Caco-2 (cell line): ENCODE measurements at regions not wholly inside any gene's neighbourhood (a gene's known extent, or its start where the extent isn't known, plus 50 kb on each side); places are given as distances from the start of the nearest gene placed in this dataset.

ENCODE experiments used
- BruUV-seq: library from RNA; stranded (reverse); fragments of 400-500 nt; replicated peaks from 2 replicates; lab custom pipeline; 2021; lab: Mats Ljungman, UMichigan
- CTCF ChIA-PET: fragments of 300-600 bp; sonication (Branson Sonifier 250); formaldehyde crosslinking; loops from one replicate; lab custom pipeline; 2022; ENCODE audit warnings: antibody characterized with exemption; lab: Charles Lee
- POLR2A ChIA-PET: fragments of 300-600 bp; sonication (Branson Sonifier 250); formaldehyde crosslinking; loops from one replicate; lab custom pipeline; 2022; ENCODE audit warnings: antibody characterized with exemption; lab: Charles Lee
- DNase-seq, 2 experiments: peaks; one replicate each; pipeline versions ENCODE4 v3.0.0 to v3.0.0-alpha.2; 2020 to 2022
- H3K27me3 ChIP-seq: replicated peaks from 2 replicates; pipeline ENCODE4 v1.6.0; 2011; ENCODE audit warnings: low read length; ENCODE audit not compliant: control insufficient read depth, insufficient read depth
- H3K36me3 ChIP-seq: 2 replicates; pipeline ENCODE4 v1.5.1; 2011; ENCODE audit warnings: low read length; ENCODE audit not compliant: control insufficient read depth, insufficient read depth
- H3K4me1 ChIP-seq: fragments of 250-450 bp; sonication (Bioruptor Pico); 2 replicates; pipeline ENCODE4 v1.5.1; 2020; ENCODE audit warnings: mild to moderate bottlenecking
- H3K4me3 ChIP-seq: 2 replicates; pipeline ENCODE4 v1.5.1; 2011; ENCODE audit warnings: low read depth, mild to moderate bottlenecking, control low read depth, low read length
- H3K9me3 ChIP-seq: fragments of 250-450 bp; sonication (Bioruptor Pico); 2 replicates; pipeline ENCODE4 v1.5.1; 2020; ENCODE audit warnings: mild to moderate bottlenecking, moderate library complexity
- H3K27ac Mint-ChIP-seq: one replicate; pipeline ENCODE4 v1.8.0; 2022; ENCODE audit warnings: mixed read lengths; ENCODE audit not compliant: unreplicated experiment
- H3K27me3 Mint-ChIP-seq: one replicate; pipeline ENCODE4 v1.8.0; 2022; ENCODE audit warnings: mixed read lengths; ENCODE audit not compliant: insufficient read depth, unreplicated experiment
- H3K36me3 Mint-ChIP-seq: one replicate; pipeline ENCODE4 v1.8.0; 2022; ENCODE audit warnings: mild to moderate bottlenecking, mixed read lengths; ENCODE audit not compliant: insufficient read depth, unreplicated experiment
- H3K4me1 Mint-ChIP-seq: one replicate; pipeline ENCODE4 v1.8.0; 2022; ENCODE audit warnings: low read depth, mixed read lengths; ENCODE audit not compliant: unreplicated experiment
- H3K4me3 Mint-ChIP-seq: one replicate; pipeline ENCODE4 v1.8.0; 2022; ENCODE audit warnings: mild to moderate bottlenecking, moderate library complexity, mixed read lengths; ENCODE audit not compliant: unreplicated experiment
- H3K9me3 Mint-ChIP-seq: one replicate; pipeline ENCODE4 v1.8.0; 2022; ENCODE audit warnings: mixed read lengths; ENCODE audit not compliant: unreplicated experiment
- intact Hi-C: fragments of 100-400 bp; cut with micrococcal nuclease; formaldehyde crosslinking; loops from one replicate; pipeline ENCODE4 v1.10.0; 2022; ENCODE audit not compliant: unreplicated experiment
- TF ChIP-seq, protein P1 (sequence below), 2 experiments: fragments of 200-600 bp in 1 of 2; IDR thresholded peaks; 1 replicate in 1 of 2; 2 replicates in 1 of 2; pipeline versions ENCODE4 v1.5.1 to v1.8.0; 2011 to 2022; ENCODE audit warnings: antibody characterized with exemption in 1 of 2, control low read depth in 1 of 2, inconsistent platforms in 1 of 2, low read depth in 1 of 2, low read length in 1 of 2, mild to moderate bottlenecking in 1 of 2, moderate library complexity in 1 of 2; ENCODE audit not compliant: insufficient read depth in 1 of 2, severe bottlenecking in 1 of 2, unreplicated experiment in 1 of 2

GRCh38 chr13:81302125-81302524 lies 961.2 kb upstream of the SPRY2 start:
- Mint-ChIP-seq H3K4me1 (no peaks in the 10 kb centered on the region), H3K27me3 (no peaks in the 10 kb centered on the region), H3K27ac (no peak overlapping the region), H3K4me3 (no peak overlapping the region), H3K36me3 (no peaks in the 10 kb centered on the region), H3K9me3 (no peaks in the 10 kb centered on the region)
- no peak overlapping the region for H3K4me3 ChIP-seq
- no peaks in the 10 kb centered on the region for H3K27me3 ChIP-seq
- no peak for DNase-seq
- no peaks in the 10 kb centered on the region for H3K9me3 ChIP-seq
- ChIA-PET POLR2A (no interaction called here), CTCF (no interaction called here)
- intact Hi-C loops = no loop called here
- no peaks in the 10 kb centered on the region for H3K36me3 ChIP-seq
- TF ChIP-seq, protein P1, sequence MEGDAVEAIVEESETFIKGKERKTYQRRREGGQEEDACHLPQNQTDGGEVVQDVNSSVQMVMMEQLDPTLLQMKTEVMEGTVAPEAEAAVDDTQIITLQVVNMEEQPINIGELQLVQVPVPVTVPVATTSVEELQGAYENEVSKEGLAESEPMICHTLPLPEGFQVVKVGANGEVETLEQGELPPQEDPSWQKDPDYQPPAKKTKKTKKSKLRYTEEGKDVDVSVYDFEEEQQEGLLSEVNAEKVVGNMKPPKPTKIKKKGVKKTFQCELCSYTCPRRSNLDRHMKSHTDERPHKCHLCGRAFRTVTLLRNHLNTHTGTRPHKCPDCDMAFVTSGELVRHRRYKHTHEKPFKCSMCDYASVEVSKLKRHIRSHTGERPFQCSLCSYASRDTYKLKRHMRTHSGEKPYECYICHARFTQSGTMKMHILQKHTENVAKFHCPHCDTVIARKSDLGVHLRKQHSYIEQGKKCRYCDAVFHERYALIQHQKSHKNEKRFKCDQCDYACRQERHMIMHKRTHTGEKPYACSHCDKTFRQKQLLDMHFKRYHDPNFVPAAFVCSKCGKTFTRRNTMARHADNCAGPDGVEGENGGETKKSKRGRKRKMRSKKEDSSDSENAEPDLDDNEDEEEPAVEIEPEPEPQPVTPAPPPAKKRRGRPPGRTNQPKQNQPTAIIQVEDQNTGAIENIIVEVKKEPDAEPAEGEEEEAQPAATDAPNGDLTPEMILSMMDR (IDR thresholded peaks at IDR 0.05; ENCODE audit: insufficient read depth in 1 of 2, low read depth in 1 of 2, low read length in 1 of 2, severe bottlenecking in 1 of 2, unreplicated experiment in 1 of 2) = no peak
- H3K4me1 ChIP-seq = no peaks in the 10 kb centered on the region
- no TSS peak for BruUV-seq

DNA sequence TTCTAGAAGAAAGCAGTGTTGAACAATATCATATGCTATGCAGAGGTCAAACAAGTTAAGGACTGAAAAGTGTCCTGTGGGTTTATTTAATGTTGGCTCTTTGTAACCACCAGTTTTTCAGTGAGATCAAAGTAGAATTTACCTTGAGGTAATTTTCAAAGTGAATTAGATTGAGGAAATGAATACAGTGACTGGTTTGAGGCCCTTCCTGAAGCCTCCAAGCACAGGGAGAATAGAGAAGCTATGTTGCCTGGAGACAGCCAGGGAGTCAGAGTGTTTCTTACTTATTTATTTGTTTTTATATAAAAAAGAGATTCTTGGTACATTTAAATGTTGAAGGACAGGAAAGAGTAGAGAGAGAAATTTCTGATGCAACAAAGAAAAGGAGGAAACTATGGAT lies 954.3 kb upstream of the SPRY2 start:
- TF ChIP-seq, protein P1 (IDR thresholded peaks at IDR 0.05; ENCODE audit: insufficient read depth in 1 of 2, low read depth in 1 of 2, low read length in 1 of 2, severe bottlenecking in 1 of 2, unreplicated experiment in 1 of 2) = no peak
- no peak overlapping the region for H3K27ac Mint-ChIP-seq

DNA sequence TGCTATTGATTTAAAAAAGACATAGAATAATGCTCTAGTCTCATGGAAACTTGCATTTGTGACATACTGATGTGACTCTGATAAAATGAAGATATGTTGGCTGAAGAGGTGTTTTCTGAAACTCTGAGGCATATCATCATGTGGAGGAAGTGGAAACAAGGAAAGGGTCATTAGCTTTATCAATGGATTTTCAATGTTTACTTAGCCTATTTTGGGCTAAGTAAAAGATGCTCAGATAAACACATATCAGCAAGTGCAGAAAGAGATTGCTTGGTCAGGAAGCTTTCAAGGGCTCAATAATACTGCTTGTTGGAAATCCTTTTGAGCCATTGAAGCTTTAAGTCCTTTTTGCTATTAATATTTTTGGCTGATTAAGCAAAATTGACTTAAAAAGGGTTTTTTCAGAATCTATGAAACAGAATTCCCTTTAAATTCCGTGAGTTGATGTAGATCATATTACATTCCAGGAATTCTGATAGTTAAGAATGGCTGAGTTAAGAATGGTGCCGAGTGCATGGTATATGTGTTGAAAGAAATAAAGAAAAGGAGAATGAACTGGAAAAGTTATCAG lies 952.8 kb upstream of the SPRY2 start:
- POLR2A ChIA-PET = no interaction called here
- Mint-ChIP-seq H3K27ac (no peak overlapping the region), H3K9me3 (no peaks in the 10 kb centered on the region), H3K27me3 (no peaks in the 10 kb centered on the region), H3K36me3 (no peaks in the 10 kb centered on the region), H3K4me3 (no peak overlapping the region), H3K4me1 (no peaks in the 10 kb centered on the region)
- Histone ChIP-seq H3K4me1 (no peaks in the 10 kb centered on the region), H3K27me3 (no peaks in the 10 kb centered on the region), H3K36me3 (no peaks in the 10 kb centered on the region), H3K4me3 (no peak overlapping the region), H3K9me3 (no peaks in the 10 kb centered on the region)
- DNase-seq = no peak
- intact Hi-C loops = no loop called here
- BruUV-seq = no TSS peak
- TF ChIP-seq, protein P1 (IDR thresholded peaks at IDR 0.05; ENCODE audit: insufficient read depth in 1 of 2, low read depth in 1 of 2, low read length in 1 of 2, severe bottlenecking in 1 of 2, unreplicated experiment in 1 of 2) = no peak
- CTCF ChIA-PET = no interaction called here

More for the DNA sequence above, 954.3 kb upstream of the SPRY2 start:
- Histone ChIP-seq H3K9me3 (no peaks in the 10 kb centered on the region), H3K27me3 (no peaks in the 10 kb centered on the region), H3K36me3 (no peaks in the 10 kb centered on the region), H3K4me1 (no peaks in the 10 kb centered on the region), H3K4me3 (no peak overlapping the region)
- no peaks in the 10 kb centered on the region for H3K4me1 Mint-ChIP-seq
- no peaks in the 10 kb centered on the region for H3K27me3 Mint-ChIP-seq
- H3K36me3 Mint-ChIP-seq = no peaks in the 10 kb centered on the region
- CTCF ChIA-PET = interaction anchor here (0.5 kb wide), 1 partner anchor 48 kb away, joined by 3 read pairs; no protein-coding TSS in a partner anchor
- POLR2A ChIA-PET = no interaction called here
- DNase-seq = no peak
- H3K4me3 Mint-ChIP-seq = no peak overlapping the region
- no peaks in the 10 kb centered on the region for H3K9me3 Mint-ChIP-seq
- intact Hi-C loops = no loop called here
- no TSS peak for BruUV-seq
